ENCODE measurements at regions not wholly inside any gene's neighbourhood (a gene's known extent, or its start where the extent isn't known, plus 50 kb on each side); places are given as distances from the start of the nearest gene placed in this dataset.
"Not testable (repeated sequence)": the region's sequence is repeated elsewhere in the genome, so short reads cannot be mapped to it uniquely, and the experiment has no call there.

- no peak for DNase-seq
Observed at GRCh38 chr12:124191966-124192365, 102.9 kb upstream of the RFLNA start.

GRCh38 chr12:124194264-124194892 lies 100.5 kb upstream of the RFLNA start:
- no peak for DNase-seq

- peak; percentile 69 for DNase-seq
Observed at GRCh38 chr12:124194893-124195566, 99.9 kb upstream of the RFLNA start.

GRCh38 chr12:124195567-124195942 lies 99.3 kb upstream of the RFLNA start:
- DNase-seq, result no peak

DNA sequence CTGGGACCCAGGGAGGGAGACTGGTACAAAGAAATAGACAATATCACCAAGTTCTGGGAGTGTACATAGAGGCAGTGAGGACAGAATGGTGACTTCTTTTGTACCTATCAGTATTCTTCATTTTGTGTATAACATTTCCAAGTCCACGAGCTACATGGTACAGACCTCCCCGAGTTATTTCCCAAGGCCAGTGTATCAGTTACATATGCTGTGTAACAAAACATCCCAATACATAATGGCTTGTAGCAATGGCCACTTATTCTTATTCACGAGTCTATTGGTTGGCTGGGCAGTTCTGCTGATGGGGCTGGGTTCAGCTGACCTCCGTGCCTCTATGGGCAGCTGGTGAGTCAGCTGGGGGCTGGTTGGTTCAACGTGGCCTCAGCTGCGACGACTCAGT lies 98.7 kb upstream of the RFLNA start:
- no peak for DNase-seq

DNA sequence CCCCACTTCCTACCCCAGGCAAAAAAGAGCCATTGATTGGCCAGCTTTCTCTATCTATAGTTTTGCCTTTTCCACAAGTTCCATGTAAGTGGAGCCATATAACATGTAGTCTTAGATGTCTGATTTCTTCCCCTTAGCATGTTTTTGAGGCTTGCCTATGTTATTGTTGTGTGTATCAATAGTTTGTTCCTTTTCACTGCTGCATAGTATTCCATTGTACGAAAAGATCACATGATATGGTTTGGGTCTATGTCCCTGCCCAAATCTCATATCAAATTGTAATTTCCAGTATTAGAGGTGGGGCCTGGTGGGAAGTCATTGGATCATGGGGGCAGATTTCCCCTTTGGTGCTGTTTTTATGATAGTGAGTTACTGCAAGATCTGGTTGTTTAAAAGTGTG lies 93.6 kb upstream of the RFLNA start:
- DNase-seq, result no peak

- DNase-seq, result no peak
Observed at GRCh38 chr12:124203176-124203575, 91.7 kb upstream of the RFLNA start.

- DNase-seq, result no peak
Observed at GRCh38 chr12:124205405-124205804, 89.5 kb upstream of the RFLNA start.

DNA sequence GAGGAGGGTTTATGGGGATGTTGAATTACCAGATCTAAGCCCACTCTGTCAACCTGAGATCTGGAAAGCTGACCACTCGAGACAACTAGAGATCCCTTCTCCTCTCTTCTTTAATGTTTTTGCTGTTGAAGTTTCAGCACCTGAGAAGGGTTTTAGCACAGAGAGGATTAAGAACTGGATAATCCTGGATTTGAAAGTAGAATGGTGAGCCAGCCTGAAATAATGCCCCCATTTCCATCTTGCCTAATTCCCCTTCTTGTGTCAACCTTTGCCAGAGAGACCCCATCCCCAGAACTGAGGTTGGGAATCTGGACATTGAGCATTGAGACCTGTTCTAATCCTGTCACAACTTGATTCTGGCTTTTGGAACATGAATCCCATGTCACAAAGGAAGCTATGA lies 87.8 kb upstream of the RFLNA start:
- no peak for DNase-seq

GRCh38 chr12:124207617-124208016 lies 87.3 kb upstream of the RFLNA start:
- no peak for DNase-seq

DNA sequence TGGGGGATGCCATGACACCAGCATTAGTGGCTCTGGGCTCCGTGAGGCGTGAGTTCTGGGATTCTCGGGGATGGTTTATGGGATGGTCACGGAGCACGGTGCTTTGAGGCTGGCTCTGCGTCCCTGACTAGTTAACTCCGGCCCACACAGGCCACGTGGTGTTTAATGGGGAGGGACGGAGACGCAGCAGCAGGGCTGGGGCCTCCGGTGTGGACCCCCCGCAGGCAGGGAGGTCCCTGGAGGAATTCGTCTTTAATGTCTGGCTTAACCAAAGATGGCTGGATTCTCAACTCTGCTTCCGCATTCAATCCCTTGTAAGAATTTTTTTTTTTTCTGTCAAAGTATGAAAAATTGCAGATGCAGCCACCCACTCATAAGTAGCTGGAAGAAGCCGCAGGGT lies 86.4 kb upstream of the RFLNA start:
- DNase-seq, result no peak

GRCh38 chr12:124210991-124211577 lies 83.8 kb upstream of the RFLNA start:
- DNase-seq, result no peak

- DNase-seq, result no peak
Observed at GRCh38 chr12:124211753-124212152, 83.1 kb upstream of the RFLNA start.

- peak; percentile 39 for DNase-seq
Observed at GRCh38 chr12:124213666-124214347, 81.1 kb upstream of the RFLNA start.

DNA sequence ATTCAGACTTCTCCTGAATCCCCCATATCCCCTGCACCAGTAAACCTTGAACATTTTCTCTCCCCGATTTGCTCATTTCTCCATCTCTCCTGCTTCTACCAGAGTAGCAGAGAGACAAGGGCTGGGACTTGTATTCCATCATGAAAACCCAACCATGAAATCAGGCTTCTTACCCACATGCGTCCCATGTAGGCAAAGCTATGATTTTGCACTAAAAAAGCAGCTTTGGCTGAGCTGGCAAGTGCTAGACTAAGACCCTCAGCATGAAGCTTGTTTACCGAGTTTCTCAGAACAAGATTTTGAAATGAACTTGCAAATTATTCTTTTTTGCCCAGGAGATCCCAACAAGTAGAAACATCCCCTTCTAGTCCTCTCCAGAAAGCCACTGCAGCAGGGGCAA lies 80.3 kb upstream of the RFLNA start:
- DNase-seq, result no peak

- DNase-seq, result peak; percentile 40
Observed at GRCh38 chr12:124216966-124217365, 77.9 kb upstream of the RFLNA start.

DNA sequence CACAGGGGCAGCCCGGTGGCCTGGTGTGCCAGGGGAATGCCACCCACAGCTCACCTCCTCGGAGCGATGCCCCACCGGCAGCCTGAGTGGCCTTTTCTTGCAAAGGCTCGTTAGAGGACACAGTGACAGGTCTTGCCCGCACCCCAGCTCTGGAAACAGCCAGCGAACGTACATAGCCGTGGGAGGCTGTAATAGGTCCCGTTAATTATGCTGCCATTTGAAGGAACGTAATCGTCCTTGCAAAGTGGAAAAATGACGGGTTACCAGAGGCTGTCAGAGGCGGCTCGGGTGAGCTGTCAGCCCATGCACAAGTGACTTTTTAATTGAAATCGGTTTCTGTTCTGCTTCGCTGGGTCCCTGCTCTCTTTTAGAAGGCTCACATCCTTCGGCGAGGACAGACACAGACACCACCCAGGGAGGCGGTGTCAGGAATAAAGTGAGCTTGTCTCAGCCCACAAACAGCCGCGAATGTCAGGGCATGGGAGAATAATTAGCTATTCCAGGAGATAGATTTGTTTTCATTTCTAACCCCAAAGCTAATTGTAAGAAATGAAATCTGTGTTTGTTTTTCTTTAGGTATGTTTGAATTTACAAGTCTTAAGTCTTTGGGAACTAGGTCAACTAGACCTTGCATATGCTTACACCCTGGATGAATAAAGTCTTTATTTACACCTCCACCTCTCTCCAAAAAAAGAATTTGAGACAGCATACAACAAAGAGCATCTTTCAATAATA lies 77.2 kb upstream of the RFLNA start:
- peak; percentile 56 for DNase-seq

DNA sequence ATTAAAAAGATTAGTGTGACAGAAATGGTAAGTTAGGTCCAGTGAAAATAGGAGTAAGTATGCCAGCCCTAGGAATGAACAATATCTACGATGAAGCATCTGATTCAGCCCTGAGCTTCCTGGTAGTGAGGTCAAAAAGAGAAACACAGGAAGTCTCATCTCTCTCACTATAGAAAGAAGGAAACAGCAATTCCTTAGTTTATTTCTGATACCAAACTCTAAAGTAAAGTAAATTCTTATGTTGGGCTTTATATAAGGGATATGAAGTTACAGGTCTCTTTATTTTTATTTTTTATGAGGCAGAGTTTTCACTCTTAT lies 76.7 kb upstream of the RFLNA start:
- no peak for DNase-seq

GRCh38 chr12:124218650-124219049 lies 76.2 kb upstream of the RFLNA start:
- not testable (repeated sequence) for DNase-seq

DNA sequence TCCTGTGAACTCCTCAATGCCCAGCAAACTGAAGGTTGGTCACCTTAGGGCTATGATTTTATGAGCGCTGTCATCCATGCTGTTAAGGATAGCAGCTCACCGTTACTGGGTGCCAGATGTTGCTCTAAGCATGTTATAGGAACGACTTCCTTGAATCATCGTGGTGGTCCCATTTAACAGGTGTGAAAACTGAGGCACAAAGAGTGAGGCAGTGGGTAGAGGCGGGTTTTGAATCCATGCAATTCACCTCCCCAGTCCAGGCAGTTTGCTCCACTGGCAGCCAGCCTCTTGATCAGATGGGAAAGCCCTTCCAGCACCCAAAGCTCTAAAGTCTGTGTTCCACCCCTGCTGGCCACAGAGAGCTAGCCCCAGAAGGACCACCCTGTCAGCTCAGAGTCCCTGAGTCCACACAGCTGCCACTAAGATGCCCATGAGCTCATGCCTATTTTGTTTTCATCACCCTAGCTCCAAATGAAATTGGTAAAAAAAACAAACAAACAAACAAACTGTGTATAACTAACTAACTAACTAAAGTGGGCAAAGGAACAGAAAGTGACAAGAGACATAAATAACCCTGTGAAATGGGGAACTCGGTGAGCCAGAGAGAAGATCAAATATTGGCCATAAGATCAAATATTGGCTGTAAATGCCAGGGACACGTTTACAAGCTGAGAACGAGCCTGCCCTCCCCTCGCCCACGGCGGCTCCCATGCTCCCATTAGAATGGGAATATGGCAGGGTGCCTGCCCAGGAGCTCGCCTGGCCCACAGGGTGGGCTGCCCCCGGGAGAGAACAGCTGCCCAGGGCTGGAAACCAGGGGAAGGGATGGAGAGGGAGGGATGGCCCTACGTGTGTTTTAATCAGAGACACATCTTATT lies 72.3 kb upstream of the RFLNA start:
- no peak for DNase-seq

DNA sequence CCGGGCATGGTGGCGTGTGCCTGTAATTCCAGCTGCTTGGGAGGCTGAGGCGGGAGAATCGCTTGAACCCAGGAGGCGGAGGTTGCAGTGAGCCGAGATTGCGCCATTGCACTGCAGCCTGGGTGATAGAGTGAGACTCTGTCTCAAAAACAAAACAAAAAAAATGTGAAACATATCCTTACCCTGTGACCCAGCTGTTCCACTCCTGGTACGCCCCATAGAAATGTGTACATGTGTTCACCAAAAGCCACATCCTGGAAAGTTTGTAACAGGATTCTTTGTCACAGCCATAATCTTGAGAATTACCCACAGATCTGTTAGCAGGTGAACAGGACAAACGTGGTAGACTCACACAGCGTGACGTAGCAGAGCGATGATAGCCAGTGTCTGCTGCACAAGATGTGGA lies 71.2 kb upstream of the RFLNA start:
- not testable (repeated sequence) for DNase-seq

GRCh38 chr12:124224535-124225110 lies 70.3 kb upstream of the RFLNA start:
- peak; percentile 57 for DNase-seq
